IPS-18c (cell line): ENCODE measurements at regions not wholly inside any gene's neighbourhood (a gene's known extent, or its start where the extent isn't known, plus 50 kb on each side); places are given as distances from the start of the nearest gene placed in this dataset.
"Not testable (repeated sequence)": the region's sequence is repeated elsewhere in the genome, so short reads cannot be mapped to it uniquely, and the experiment has no call there.

Experiments used
- H3K4me3 ChIP-seq: 2 replicates; pipeline ENCODE4 v1.7.0; 2013; ENCODE audit warnings: low read depth, mild to moderate bottlenecking, low read length, moderate library complexity; ENCODE audit not compliant: insufficient read depth
- H3K9me3 ChIP-seq: one replicate; pipeline ENCODE4 v1.6.1; 2013; ENCODE audit warnings: mild to moderate bottlenecking, low read length, moderate library complexity; ENCODE audit not compliant: control insufficient read depth, insufficient read depth

- Histone ChIP-seq H3K9me3 (no peaks in the 10 kb centered on the region), H3K4me3 (no peak overlapping the region)
These were observed 126.1 kb downstream of the FAM161A start for GRCh38 chr2:61727746-61728145.

GRCh38 chr2:61726456-61727209 is 127.2 kb downstream of the FAM161A start:
- no peak overlapping the region for H3K4me3 ChIP-seq
- H3K9me3 ChIP-seq = no peaks in the 10 kb centered on the region

GRCh38 chr2:61723364-61723763 is 130.5 kb downstream of the FAM161A start:
- H3K4me3 ChIP-seq, H3K9me3 ChIP-seq: not testable (repeated sequence)

- Histone ChIP-seq H3K4me3 (no peak overlapping the region), H3K9me3 (no peaks in the 10 kb centered on the region)
These were observed 131.1 kb downstream of the FAM161A start for GRCh38 chr2:61722800-61723199.

- Histone ChIP-seq H3K9me3 (no peaks in the 10 kb centered on the region), H3K4me3 (no peak overlapping the region)
These were observed 131.5 kb downstream of the FAM161A start for GRCh38 chr2:61722318-61722717.

- Histone ChIP-seq H3K4me3 (no peak overlapping the region), H3K9me3 (no peaks in the 10 kb centered on the region)
These were observed 132.5 kb downstream of the FAM161A start for GRCh38 chr2:61721382-61721781.

GRCh38 chr2:61720911-61721310 is 132.9 kb downstream of the FAM161A start:
- Histone ChIP-seq H3K4me3 (no peak overlapping the region), H3K9me3 (no peaks in the 10 kb centered on the region)

- no peaks in the 10 kb centered on the region for H3K9me3 ChIP-seq
These were observed 134.9 kb downstream of the FAM161A start for GRCh38 chr2:61718965-61719364.

GRCh38 chr2:61715506-61715905 is 138.4 kb downstream of the FAM161A start:
- Histone ChIP-seq H3K4me3 (no peak overlapping the region), H3K9me3 (no peaks in the 10 kb centered on the region)

More at GRCh38 chr2:61718965-61719364, 134.9 kb downstream of the FAM161A start:
- H3K4me3 ChIP-seq = no peak overlapping the region

- H3K4me3 ChIP-seq = no peak overlapping the region
- H3K9me3 ChIP-seq = no peaks in the 10 kb centered on the region
These were observed 139.7 kb downstream of the FAM161A start for GRCh38 chr2:61714210-61714609.

- H3K9me3 ChIP-seq = no peaks in the 10 kb centered on the region
- no peak overlapping the region for H3K4me3 ChIP-seq
These were observed 140.4 kb downstream of the FAM161A start for GRCh38 chr2:61713457-61713856.

- no peaks in the 10 kb centered on the region for H3K9me3 ChIP-seq
- H3K4me3 ChIP-seq = no peak overlapping the region
These were observed 141.8 kb downstream of the FAM161A start for GRCh38 chr2:61712060-61712459.

- no peaks in the 10 kb centered on the region for H3K9me3 ChIP-seq
- no peak overlapping the region for H3K4me3 ChIP-seq
These were observed 143.1 kb downstream of the FAM161A start for GRCh38 chr2:61710711-61711110.

- H3K9me3 ChIP-seq = no peaks in the 10 kb centered on the region
- H3K4me3 ChIP-seq = no peak overlapping the region
These were observed 145.6 kb downstream of the FAM161A start for GRCh38 chr2:61707984-61708852.

GRCh38 chr2:61705625-61706024 is 148.2 kb downstream of the FAM161A start:
- no peak overlapping the region for H3K4me3 ChIP-seq
- H3K9me3 ChIP-seq = no peaks in the 10 kb centered on the region

GRCh38 chr2:61704364-61704763 is 149.5 kb downstream of the FAM161A start:
- H3K4me3 ChIP-seq = no peak overlapping the region
- no peaks in the 10 kb centered on the region for H3K9me3 ChIP-seq

- Histone ChIP-seq H3K9me3 (no peaks in the 10 kb centered on the region), H3K4me3 (no peak overlapping the region)
These were observed 151.8 kb downstream of the FAM161A start for GRCh38 chr2:61702088-61702467.

- H3K4me3 ChIP-seq = no peak overlapping the region
These were observed 153.4 kb downstream of the FAM161A start for GRCh38 chr2:61700464-61700863.

More at GRCh38 chr2:61700464-61700863, 153.4 kb downstream of the FAM161A start:
- H3K9me3 ChIP-seq = no peaks in the 10 kb centered on the region
